Panc1 (cell line): ENCODE measurements at regions not wholly inside any gene's neighbourhood (a gene's known extent, or its start where the extent isn't known, plus 50 kb on each side); places are given as distances from the start of the nearest gene placed in this dataset.

Experiments
- ATAC-seq: fragments of 200-7000 bp; cut with Tn5 transposase; 2 replicates; pipeline ENCODE4 v1.9.1; 2020; ENCODE audit warnings: mild to moderate bottlenecking, moderate library complexity
- BruUV-seq: library from RNA; stranded (reverse); fragments of 400-500 nt; replicated peaks from 2 replicates; lab custom pipeline; 2021; lab: Mats Ljungman, UMichigan
- CTCF ChIA-PET: fragments of 300-600 bp; sonication (Branson Sonifier 250); formaldehyde crosslinking; loops from one replicate; lab custom pipeline; 2022; ENCODE audit warnings: antibody characterized with exemption; lab: Charles Lee
- POLR2A ChIA-PET: fragments of 300-600 bp; sonication (Branson Sonifier 250); formaldehyde crosslinking; loops from one replicate; lab custom pipeline; 2022; ENCODE audit warnings: antibody characterized with exemption; lab: Charles Lee
- DNase-seq: peaks from one replicate; pipeline ENCODE4 v3.0.0-alpha.2; 2010; ENCODE audit warnings: low read depth, low spot score
- H3K27ac ChIP-seq: 2 replicates; pipeline ENCODE4 v1.5.1; 2011; ENCODE audit warnings: mild to moderate bottlenecking, low read length, inconsistent platforms
- H3K27me3 ChIP-seq: fragments of 200-500 bp; sonication (Bioruptor generic); 2 replicates; pipeline ENCODE4 v1.6.0; 2014; ENCODE audit warnings: low read length, inconsistent platforms; ENCODE audit not compliant: control insufficient read depth, insufficient read depth
- H3K36me3 ChIP-seq: fragments of 200-500 bp; sonication (Bioruptor generic); 2 replicates; pipeline ENCODE4 v1.5.1; 2014; ENCODE audit warnings: inconsistent platforms, mild to moderate bottlenecking, low read length, moderate library complexity; ENCODE audit not compliant: control insufficient read depth, insufficient read depth
- H3K4me1 ChIP-seq: 2 replicates; pipeline ENCODE4 v1.5.1; 2011; ENCODE audit warnings: inconsistent platforms, mild to moderate bottlenecking, low read length, moderate library complexity; ENCODE audit not compliant: control insufficient read depth, insufficient read depth
- H3K4me3 ChIP-seq, 2 experiments: 2 replicates each; pipeline ENCODE4 v1.5.1; 2011 to 2012; ENCODE audit warnings: low read depth in 2 of 2, low read length in 2 of 2, mild to moderate bottlenecking in 2 of 2, inconsistent platforms in 1 of 2, moderate library complexity in 1 of 2
- H3K9me3 ChIP-seq: fragments of 200-500 bp; sonication (Bioruptor generic); 2 replicates; pipeline ENCODE4 v1.5.1; 2014; ENCODE audit warnings: low read depth, mild to moderate bottlenecking, inconsistent platforms, low read length, moderate library complexity; ENCODE audit not compliant: control insufficient read depth, insufficient read depth
- CTCF ChIP-seq: fragments of 450-650 bp; IDR thresholded peaks from 2 replicates; pipeline ENCODE4 v1.5.1; 2017; ENCODE audit warnings: mild to moderate bottlenecking
- POLR2AphosphoS5 ChIP-seq: IDR thresholded peaks from 2 replicates; pipeline ENCODE4 v1.6.1; 2012; ENCODE audit warnings: mild to moderate bottlenecking, low read depth, low read length, moderate library complexity
- SIN3A ChIP-seq: IDR thresholded peaks from 2 replicates; pipeline ENCODE4 v1.6.1; 2012; ENCODE audit warnings: low read depth, mild to moderate bottlenecking, low read length, moderate library complexity, borderline replicate concordance; ENCODE audit not compliant: insufficient read depth
- TCF7L2 ChIP-seq: IDR thresholded peaks from 2 replicates; pipeline ENCODE4 v1.6.1; 2011; ENCODE audit warnings: mild to moderate bottlenecking, low read depth, low read length, inconsistent platforms
- in situ Hi-C: cut with HindIII; loops from 2 replicates; pipeline ENCODE4 v1.10.0; 2016; ENCODE audit warnings: low sequenced_read_pairs, low pct_unique_long_range_greater_than_20kb
- intact Hi-C: fragments of 100-400 bp; cut with micrococcal nuclease; formaldehyde crosslinking; loops from one replicate; pipeline ENCODE4 v1.10.0; 2022; ENCODE audit not compliant: unreplicated experiment
- TF ChIP-seq, protein P1 (sequence below), 2 experiments: IDR thresholded peaks; 2 replicates each; pipeline ENCODE4 v1.6.1; 2011 to 2012; ENCODE audit warnings: low read depth in 2 of 2, control low read depth in 1 of 2, low read length in 1 of 2, mild to moderate bottlenecking in 1 of 2, moderate library complexity in 1 of 2; ENCODE audit not compliant: insufficient read depth in 1 of 2

- H3K27me3 ChIP-seq = no peaks in the 10 kb centered on the region
- H3K27ac ChIP-seq = peak overlapping the region; percentile 62; the same call in 1 of the 2 replicates
- CTCF ChIA-PET = no interaction called here
- in situ Hi-C loops (no loop called here), intact Hi-C loops (no loop called here)
- no TSS peak for BruUV-seq
- no peaks in the 10 kb centered on the region for H3K36me3 ChIP-seq
- H3K4me3 ChIP-seq = no peak overlapping the region
- DNase-seq = no peak
- peaks cover 36% of the 10 kb centered on the region; the same call in 1 of the 2 replicates for H3K9me3 ChIP-seq
- no peaks in the 10 kb centered on the region; the same call in 1 of the 2 replicates for H3K4me1 ChIP-seq
- ATAC-seq = no peak
- TF ChIP-seq TCF7L2 = no peak
- POLR2A ChIA-PET = no interaction called here
Observed at GRCh38 chr12:75823475-75823874, 208.1 kb downstream of the PHLDA1 start.

DNA sequence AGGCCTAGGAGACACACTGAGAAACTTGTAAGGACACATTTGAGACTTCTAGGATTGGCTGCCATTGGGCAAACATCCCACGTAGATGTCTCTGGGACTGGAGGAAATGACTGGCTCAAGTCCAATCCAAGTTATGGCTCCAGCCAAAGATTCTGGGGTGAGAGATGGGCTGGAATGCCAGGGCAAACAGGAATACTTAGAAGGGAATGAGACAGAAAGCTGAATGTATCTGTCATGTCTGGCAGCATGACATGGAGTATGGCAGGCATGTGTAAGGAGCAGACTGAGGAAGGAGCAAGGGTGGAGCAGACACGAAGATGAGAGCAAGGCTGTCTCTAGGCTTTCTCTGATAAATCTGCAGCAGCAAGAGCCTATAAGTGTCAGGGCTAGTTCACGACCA lies 209.2 kb downstream of the PHLDA1 start:
- ChIA-PET POLR2A (no interaction called here), CTCF (no interaction called here)
- Histone ChIP-seq H3K27me3 (no peaks in the 10 kb centered on the region), H3K9me3 (peaks cover 34% of the 10 kb centered on the region; the same call in 1 of the 2 replicates), H3K27ac (peak overlapping the region; percentile 62), H3K4me3 (no peak overlapping the region), H3K36me3 (no peaks in the 10 kb centered on the region), H3K4me1 (no peaks in the 10 kb centered on the region; the same call in 1 of the 2 replicates)
- in situ Hi-C loops = no loop called here
- intact Hi-C loops = no loop called here
- DNase-seq = no peak
- BruUV-seq = no TSS peak
- peak; percentile 38; the same call in 1 of the 2 replicates for ATAC-seq
- TF ChIP-seq POLR2AphosphoS5 (no peak), SIN3A (no peak), CTCF (no peak), TCF7L2 (no peak)
- TF ChIP-seq, protein P1, sequence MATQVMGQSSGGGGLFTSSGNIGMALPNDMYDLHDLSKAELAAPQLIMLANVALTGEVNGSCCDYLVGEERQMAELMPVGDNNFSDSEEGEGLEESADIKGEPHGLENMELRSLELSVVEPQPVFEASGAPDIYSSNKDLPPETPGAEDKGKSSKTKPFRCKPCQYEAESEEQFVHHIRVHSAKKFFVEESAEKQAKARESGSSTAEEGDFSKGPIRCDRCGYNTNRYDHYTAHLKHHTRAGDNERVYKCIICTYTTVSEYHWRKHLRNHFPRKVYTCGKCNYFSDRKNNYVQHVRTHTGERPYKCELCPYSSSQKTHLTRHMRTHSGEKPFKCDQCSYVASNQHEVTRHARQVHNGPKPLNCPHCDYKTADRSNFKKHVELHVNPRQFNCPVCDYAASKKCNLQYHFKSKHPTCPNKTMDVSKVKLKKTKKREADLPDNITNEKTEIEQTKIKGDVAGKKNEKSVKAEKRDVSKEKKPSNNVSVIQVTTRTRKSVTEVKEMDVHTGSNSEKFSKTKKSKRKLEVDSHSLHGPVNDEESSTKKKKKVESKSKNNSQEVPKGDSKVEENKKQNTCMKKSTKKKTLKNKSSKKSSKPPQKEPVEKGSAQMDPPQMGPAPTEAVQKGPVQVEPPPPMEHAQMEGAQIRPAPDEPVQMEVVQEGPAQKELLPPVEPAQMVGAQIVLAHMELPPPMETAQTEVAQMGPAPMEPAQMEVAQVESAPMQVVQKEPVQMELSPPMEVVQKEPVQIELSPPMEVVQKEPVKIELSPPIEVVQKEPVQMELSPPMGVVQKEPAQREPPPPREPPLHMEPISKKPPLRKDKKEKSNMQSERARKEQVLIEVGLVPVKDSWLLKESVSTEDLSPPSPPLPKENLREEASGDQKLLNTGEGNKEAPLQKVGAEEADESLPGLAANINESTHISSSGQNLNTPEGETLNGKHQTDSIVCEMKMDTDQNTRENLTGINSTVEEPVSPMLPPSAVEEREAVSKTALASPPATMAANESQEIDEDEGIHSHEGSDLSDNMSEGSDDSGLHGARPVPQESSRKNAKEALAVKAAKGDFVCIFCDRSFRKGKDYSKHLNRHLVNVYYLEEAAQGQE (IDR thresholded peaks at IDR 0.05; ENCODE audit: insufficient read depth in 1 of 2, low read depth in 2 of 2, low read length in 1 of 2) = no peak

- POLR2A ChIA-PET = no interaction called here
- TF ChIP-seq TCF7L2 (no peak), POLR2AphosphoS5 (no peak), CTCF (no peak)
- no TSS peak for BruUV-seq
- intact Hi-C loops (no loop called here), in situ Hi-C loops (no loop called here)
- H3K4me3 ChIP-seq = no peak overlapping the region
- ATAC-seq = no peak
- H3K27ac ChIP-seq = peak overlapping the region; percentile 62
- CTCF ChIA-PET = no interaction called here
- H3K27me3 ChIP-seq = no peaks in the 10 kb centered on the region
- no peaks in the 10 kb centered on the region for H3K36me3 ChIP-seq
- H3K9me3 ChIP-seq = peaks cover 35% of the 10 kb centered on the region; the same call in 1 of the 2 replicates
- no peak for DNase-seq
- H3K4me1 ChIP-seq = no peaks in the 10 kb centered on the region; the same call in 1 of the 2 replicates
Observed at GRCh38 chr12:75820848-75821578, 210.6 kb downstream of the PHLDA1 start.
